H7 (cell line): ENCODE measurements at regions not wholly inside any gene's neighbourhood (a gene's known extent, or its start where the extent isn't known, plus 50 kb on each side); places are given as distances from the start of the nearest gene placed in this dataset.
"Not testable (repeated sequence)": the region's sequence is repeated elsewhere in the genome, so short reads cannot be mapped to it uniquely, and the experiment has no call there.

Source experiments
- DNase-seq: peaks from one replicate; pipeline ENCODE4 v3.0.0; 2012
- H3K27me3 ChIP-seq: 2 replicates; pipeline ENCODE4 v1.6.0; 2011; ENCODE audit warnings: mild to moderate bottlenecking, low read length; ENCODE audit not compliant: control insufficient read depth, insufficient read depth
- H3K36me3 ChIP-seq: replicated peaks from 2 replicates; pipeline ENCODE4 v1.5.1; 2011; ENCODE audit warnings: low read length; ENCODE audit not compliant: control insufficient read depth, insufficient read depth
- H3K4me3 ChIP-seq: 2 replicates; pipeline ENCODE4 v1.5.1; 2011; ENCODE audit warnings: low read depth, mild to moderate bottlenecking, control low read depth, low read length, moderate library complexity; ENCODE audit not compliant: insufficient read depth

DNA sequence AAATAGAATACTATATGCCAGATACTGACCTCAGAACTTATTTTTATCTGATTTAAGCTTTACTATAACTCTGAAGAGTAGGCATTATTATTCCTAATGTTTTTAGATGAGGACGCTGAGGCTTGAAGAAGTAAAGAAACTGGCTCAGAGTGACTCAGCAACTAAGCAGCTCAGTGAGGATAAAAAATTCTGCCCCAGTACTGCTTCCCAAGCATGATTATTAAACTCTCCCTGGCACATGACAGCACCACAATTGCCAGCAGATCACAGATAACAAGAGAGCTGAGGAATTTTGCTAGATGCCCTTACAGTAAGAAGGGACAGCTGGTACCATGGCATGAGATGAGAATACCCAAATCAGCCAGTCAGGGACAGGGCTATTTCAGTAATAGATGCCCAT lies 219.4 kb downstream of the NKX6-1 start:
- no peaks in the 10 kb centered on the region for H3K27me3 ChIP-seq
- H3K4me3 ChIP-seq = no peak overlapping the region
- DNase-seq = no peak
- H3K36me3 ChIP-seq = no peaks in the 10 kb centered on the region

- Histone ChIP-seq H3K4me3 (no peak overlapping the region), H3K27me3 (no peaks in the 10 kb centered on the region), H3K36me3 (no peaks in the 10 kb centered on the region)
- DNase-seq = no peak
These were observed 221.2 kb downstream of the NKX6-1 start for GRCh38 chr4:84277923-84278322.

GRCh38 chr4:84276752-84277151 lies 222.3 kb downstream of the NKX6-1 start:
- no peaks in the 10 kb centered on the region for H3K27me3 ChIP-seq
- no peak for DNase-seq
- H3K4me3 ChIP-seq = no peak overlapping the region
- H3K36me3 ChIP-seq = no peaks in the 10 kb centered on the region

GRCh38 chr4:84269536-84270044 lies 229.5 kb downstream of the NKX6-1 start:
- H3K36me3 ChIP-seq = no peaks in the 10 kb centered on the region
- DNase-seq = no peak
- H3K4me3 ChIP-seq = no peak overlapping the region
- H3K27me3 ChIP-seq = no peaks in the 10 kb centered on the region

- no peaks in the 10 kb centered on the region for H3K27me3 ChIP-seq
- H3K36me3 ChIP-seq = no peaks in the 10 kb centered on the region
- H3K4me3 ChIP-seq = no peak overlapping the region
- no peak for DNase-seq
These were observed 234.4 kb downstream of the NKX6-1 start for GRCh38 chr4:84264652-84265051.

DNA sequence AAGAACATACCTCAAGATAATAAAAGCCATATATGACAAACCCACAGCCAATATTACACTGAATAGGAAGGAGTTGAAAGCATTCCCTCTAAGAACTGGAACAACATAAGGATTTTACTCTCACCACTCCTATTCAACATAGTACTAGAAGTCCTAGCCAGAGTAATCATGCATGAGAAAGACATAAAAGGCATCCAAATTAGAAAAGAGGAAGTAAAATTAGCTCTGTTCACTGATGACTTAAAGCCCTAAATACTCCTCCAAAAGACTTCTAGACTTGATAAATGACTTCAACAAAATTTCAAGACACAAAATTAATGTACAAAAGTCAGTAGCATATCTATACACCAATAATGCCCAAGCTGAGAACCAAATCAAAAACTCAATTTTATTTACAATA lies 235.7 kb downstream of the NKX6-1 start:
- Histone ChIP-seq H3K36me3 (no peaks in the 10 kb centered on the region), H3K27me3 (no peaks in the 10 kb centered on the region), H3K4me3 (no peak overlapping the region)
- DNase-seq = no peak

GRCh38 chr4:84260495-84260894 lies 238.6 kb downstream of the NKX6-1 start:
- DNase-seq = no peak
- Histone ChIP-seq H3K36me3 (no peaks in the 10 kb centered on the region), H3K4me3 (no peak overlapping the region), H3K27me3 (no peaks in the 10 kb centered on the region)

DNA sequence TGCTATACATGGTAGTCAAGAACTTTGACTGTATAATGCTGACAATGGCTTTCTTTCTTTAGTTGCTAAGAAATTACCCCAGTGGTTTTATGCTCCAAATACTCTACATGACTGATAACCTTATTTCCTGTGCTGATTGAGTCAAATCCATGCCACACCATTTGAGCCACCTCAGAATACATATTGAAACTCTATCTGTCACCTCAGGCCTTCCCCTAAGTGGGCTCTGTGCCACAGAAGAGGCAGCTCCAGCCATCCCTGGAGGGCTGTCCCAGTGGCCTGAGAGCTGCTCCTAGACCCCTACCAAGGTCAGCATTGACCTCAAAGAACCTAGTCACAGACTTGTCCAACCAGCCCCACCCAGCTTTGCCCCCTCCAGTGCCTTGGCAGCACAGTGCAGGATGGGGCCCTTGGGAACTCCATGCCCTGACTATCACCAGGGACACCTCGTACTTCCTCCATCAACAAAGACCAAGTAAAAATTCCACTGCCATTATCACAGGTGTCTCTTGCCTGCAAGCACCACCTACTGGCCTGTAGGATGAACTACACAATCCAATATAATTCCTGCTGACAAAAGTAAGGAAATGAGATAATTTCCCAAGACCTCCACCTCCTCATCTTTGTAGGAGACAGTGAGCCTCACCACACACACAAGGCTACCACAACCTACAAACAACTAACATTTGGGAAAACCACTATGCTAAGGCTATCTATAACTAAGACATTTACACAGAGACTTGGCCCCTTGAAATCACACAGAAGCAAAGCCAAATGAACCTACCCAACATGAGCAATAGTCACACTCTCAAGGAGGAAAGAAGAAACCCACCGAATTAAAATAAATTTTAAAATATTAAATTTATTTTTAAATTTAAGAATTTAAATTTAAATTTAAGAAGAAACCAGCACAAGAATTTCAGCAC lies 239.9 kb downstream of the NKX6-1 start:
- Histone ChIP-seq H3K4me3 (no peak overlapping the region), H3K27me3 (no peaks in the 10 kb centered on the region), H3K36me3 (no peaks in the 10 kb centered on the region)
- no peak for DNase-seq

- H3K36me3 ChIP-seq = no peaks in the 10 kb centered on the region
- DNase-seq = no peak
- H3K4me3 ChIP-seq = no peak overlapping the region
- H3K27me3 ChIP-seq = no peaks in the 10 kb centered on the region
These were observed 244.6 kb downstream of the NKX6-1 start for GRCh38 chr4:84254537-84254936.

DNA sequence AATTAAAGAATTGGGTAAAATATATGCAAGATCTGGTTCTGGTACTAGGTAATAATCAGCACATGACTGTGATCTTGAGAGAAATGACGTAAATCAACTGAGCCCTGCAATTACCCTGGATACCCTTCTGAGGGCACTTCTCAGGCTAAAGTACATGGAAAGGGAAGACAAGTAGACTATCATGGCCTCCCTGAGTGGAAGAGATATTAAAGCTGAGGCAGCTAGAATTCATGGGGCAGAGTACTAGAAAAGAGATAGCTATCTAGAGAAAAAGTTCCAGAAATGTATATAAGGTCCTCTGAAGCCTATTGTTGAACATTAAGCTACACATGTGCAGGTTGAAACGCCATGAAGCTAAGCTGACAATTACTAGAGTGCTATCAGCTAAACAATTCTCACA lies 249.6 kb downstream of the NKX6-1 start:
- no peaks in the 10 kb centered on the region for H3K27me3 ChIP-seq
- no peaks in the 10 kb centered on the region for H3K36me3 ChIP-seq
- DNase-seq = no peak
- no peak overlapping the region for H3K4me3 ChIP-seq

GRCh38 chr4:84245042-84245441 lies 254.1 kb downstream of the NKX6-1 start:
- H3K4me3 ChIP-seq, DNase-seq, H3K27me3 ChIP-seq, H3K36me3 ChIP-seq: not testable (repeated sequence)

DNA sequence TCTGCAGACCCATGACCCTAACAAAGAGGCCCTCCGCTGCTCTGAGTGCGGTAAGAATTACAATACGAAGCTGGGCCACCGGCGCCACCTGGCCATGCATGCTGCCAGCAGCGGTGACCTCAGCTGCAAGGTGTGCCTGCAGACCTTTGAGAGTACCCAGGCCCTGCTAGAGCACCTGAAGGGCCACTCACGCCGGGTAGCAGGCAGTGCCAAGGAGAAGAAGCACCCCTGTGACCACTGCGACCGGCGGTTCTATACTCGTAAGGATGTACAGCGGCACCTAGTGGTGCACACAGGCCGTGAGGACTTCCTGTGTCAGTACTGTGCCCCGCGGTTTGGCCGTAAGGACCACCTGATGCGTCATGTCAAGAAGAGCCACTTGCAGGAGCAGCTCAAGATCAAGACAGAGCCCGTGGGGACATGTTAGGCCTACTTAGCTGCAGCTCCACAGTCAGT lies 254.7 kb downstream of the NKX6-1 start:
- DNase-seq = peak; percentile 51
- not testable (repeated sequence) for H3K27me3 ChIP-seq, H3K4me3 ChIP-seq, H3K36me3 ChIP-seq

GRCh38 chr4:84243685-84244084 lies 255.4 kb downstream of the NKX6-1 start:
- no peak for DNase-seq
- Histone ChIP-seq H3K27me3 (no peaks in the 10 kb centered on the region; the same call in 1 of the 2 replicates), H3K36me3 (no peaks in the 10 kb centered on the region), H3K4me3 (no peak overlapping the region)

DNA sequence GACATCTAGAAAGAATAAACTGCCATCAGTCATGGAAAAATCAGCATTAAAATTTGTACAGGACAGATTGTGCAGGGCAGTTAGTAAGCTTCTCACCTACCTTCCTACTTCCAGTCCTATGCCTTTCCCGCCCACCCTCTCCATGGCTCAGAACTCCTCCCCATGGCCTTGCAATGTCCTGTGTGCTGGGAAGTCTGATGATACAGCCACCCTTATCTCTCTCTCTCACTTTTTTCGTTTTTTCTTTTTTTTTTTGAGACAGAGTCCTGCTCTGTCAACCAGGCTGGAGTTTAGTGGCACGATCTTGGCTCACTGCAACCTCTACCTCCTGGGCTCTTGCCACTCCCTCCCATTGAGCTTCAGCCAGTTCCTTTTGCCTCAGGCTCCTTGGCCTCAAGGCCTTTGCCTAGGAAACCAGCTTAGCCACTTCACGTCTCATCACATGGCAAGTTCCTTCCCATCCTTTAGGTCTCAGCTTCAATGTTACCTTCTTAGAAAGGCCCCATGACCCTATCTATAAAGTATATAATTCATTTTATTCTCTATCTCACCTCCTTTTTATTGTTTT lies 259.7 kb downstream of the NKX6-1 start:
- no peaks in the 10 kb centered on the region; the same call in 1 of the 2 replicates for H3K27me3 ChIP-seq
- DNase-seq = no peak
- H3K4me3 ChIP-seq = no peak overlapping the region
- no peaks in the 10 kb centered on the region for H3K36me3 ChIP-seq
